ENCODE measurements at regions not wholly inside any gene's neighbourhood (a gene's known extent, or its start where the extent isn't known, plus 50 kb on each side); places are given as distances from the start of the nearest gene placed in this dataset.

GRCh38 chr6:105890521-105891244 lies 195.5 kb upstream of the PRDM1 start:
- ChIA-PET POLR2A (no interaction called here), CTCF (no interaction called here)
- FAIRE-seq: no peak
- Histone ChIP-seq H3K27me3 (ENCODE audit: control insufficient read depth in 2 of 2, insufficient read depth in 2 of 2, low read length in 2 of 2) (no peaks in the 10 kb centered on the region), H3K9me1 (replicated peaks; ENCODE audit: control insufficient read depth, extremely low read depth, insufficient read depth, low read length) (no peaks in the 10 kb centered on the region), H3K4me1 (ENCODE audit: control insufficient read depth, extremely low read depth, insufficient read depth, low read length) (no peaks in the 10 kb centered on the region), H3K9me3 (replicated peaks; ENCODE audit: control insufficient read depth, insufficient read depth, low read length) (no peaks in the 10 kb centered on the region), H3K79me2 (ENCODE audit: control insufficient read depth, insufficient read depth, low read length) (no peaks in the 10 kb centered on the region), H3K4me3 (replicated peaks in 1 of 3; ENCODE audit: insufficient read depth in 1 of 3, low read depth in 1 of 3, low read length in 3 of 3) (no peak overlapping the region), H3K4me2 (ENCODE audit: insufficient read depth, low read length) (no peak overlapping the region), H3K9ac (replicated peaks; ENCODE audit: extremely low read depth, insufficient read depth, low read length) (no peak overlapping the region), H3K36me3 (ENCODE audit: control insufficient read depth in 2 of 2, extremely low read depth in 1 of 2, insufficient read depth in 2 of 2, low read length in 2 of 2) (no peaks in the 10 kb centered on the region), H2AFZ (ENCODE audit: low read depth, low read length) (no peak overlapping the region), H3K27ac (ENCODE audit: insufficient read depth, low read depth, low read length) (no peak overlapping the region), H4K20me1 (replicated peaks; ENCODE audit: control insufficient read depth, extremely low read depth, insufficient read depth, low read length) (no peaks in the 10 kb centered on the region)
- intact Hi-C loops (cut with micrococcal nuclease): no loop called here
- no peak for DNase-seq (ENCODE audit: low read depth, low spot score)
- BruUV-seq (replicated peaks): no TSS peak
- dilution Hi-C loops (cut with MboI; ENCODE audit: extremely low pct_ligation_motif_present, low sequenced_read_pairs): no loop called here
- TF ChIP-seq MAX (IDR thresholded peaks at IDR 0.05; ENCODE audit: insufficient read depth, insufficient read length) (no peak), JUN (IDR thresholded peaks at IDR 0.05; ENCODE audit: borderline replicate concordance, insufficient read depth, insufficient read length, low read depth) (no peak), MYC (IDR thresholded peaks at IDR 0.05; ENCODE audit: low read depth, low read length) (no peak), POLR2A (IDR thresholded peaks at IDR 0.05; ENCODE audit: low read depth, low read length) (no peak), FOS (IDR thresholded peaks at IDR 0.05; ENCODE audit: borderline replicate concordance, insufficient read depth, low read length) (no peak), POLR2AphosphoS5 (IDR thresholded peaks at IDR 0.05; ENCODE audit: insufficient read depth, low read depth, low read length) (no peak), GATA2 (IDR thresholded peaks at IDR 0.05; ENCODE audit: insufficient read depth, insufficient read length, low read depth, low read length) (no peak), EZH2 (IDR thresholded peaks at IDR 0.05; ENCODE audit: borderline replicate concordance, low read depth, low read length, severe bottlenecking) (no peak)
- TF ChIP-seq, protein P1, sequence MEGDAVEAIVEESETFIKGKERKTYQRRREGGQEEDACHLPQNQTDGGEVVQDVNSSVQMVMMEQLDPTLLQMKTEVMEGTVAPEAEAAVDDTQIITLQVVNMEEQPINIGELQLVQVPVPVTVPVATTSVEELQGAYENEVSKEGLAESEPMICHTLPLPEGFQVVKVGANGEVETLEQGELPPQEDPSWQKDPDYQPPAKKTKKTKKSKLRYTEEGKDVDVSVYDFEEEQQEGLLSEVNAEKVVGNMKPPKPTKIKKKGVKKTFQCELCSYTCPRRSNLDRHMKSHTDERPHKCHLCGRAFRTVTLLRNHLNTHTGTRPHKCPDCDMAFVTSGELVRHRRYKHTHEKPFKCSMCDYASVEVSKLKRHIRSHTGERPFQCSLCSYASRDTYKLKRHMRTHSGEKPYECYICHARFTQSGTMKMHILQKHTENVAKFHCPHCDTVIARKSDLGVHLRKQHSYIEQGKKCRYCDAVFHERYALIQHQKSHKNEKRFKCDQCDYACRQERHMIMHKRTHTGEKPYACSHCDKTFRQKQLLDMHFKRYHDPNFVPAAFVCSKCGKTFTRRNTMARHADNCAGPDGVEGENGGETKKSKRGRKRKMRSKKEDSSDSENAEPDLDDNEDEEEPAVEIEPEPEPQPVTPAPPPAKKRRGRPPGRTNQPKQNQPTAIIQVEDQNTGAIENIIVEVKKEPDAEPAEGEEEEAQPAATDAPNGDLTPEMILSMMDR (IDR thresholded peaks at IDR 0.05; ENCODE audit: extremely low read depth in 1 of 2, insufficient read depth in 1 of 2, low read depth in 1 of 2, low read length in 2 of 2): no peak
